C4-2B (cell line): ENCODE measurements at regions not wholly inside any gene's neighbourhood (a gene's known extent, or its start where the extent isn't known, plus 50 kb on each side); places are given as distances from the start of the nearest gene placed in this dataset.

Source experiments
- ZFX ChIP-seq: fragments of 450-650 bp; IDR thresholded peaks from 2 replicates; pipeline ENCODE4 v1.6.1; 2017
- TF ChIP-seq, protein P1 (sequence below): fragments of 450-650 bp; conservative IDR thresholded peaks from 2 replicates; pipeline ENCODE4 v1.5.1; 2017; ENCODE audit warnings: mild to moderate bottlenecking

GRCh38 chr16:54442864-54443263, 156.3 kb upstream of the IRX3 start:
- TF ChIP-seq, protein P1, sequence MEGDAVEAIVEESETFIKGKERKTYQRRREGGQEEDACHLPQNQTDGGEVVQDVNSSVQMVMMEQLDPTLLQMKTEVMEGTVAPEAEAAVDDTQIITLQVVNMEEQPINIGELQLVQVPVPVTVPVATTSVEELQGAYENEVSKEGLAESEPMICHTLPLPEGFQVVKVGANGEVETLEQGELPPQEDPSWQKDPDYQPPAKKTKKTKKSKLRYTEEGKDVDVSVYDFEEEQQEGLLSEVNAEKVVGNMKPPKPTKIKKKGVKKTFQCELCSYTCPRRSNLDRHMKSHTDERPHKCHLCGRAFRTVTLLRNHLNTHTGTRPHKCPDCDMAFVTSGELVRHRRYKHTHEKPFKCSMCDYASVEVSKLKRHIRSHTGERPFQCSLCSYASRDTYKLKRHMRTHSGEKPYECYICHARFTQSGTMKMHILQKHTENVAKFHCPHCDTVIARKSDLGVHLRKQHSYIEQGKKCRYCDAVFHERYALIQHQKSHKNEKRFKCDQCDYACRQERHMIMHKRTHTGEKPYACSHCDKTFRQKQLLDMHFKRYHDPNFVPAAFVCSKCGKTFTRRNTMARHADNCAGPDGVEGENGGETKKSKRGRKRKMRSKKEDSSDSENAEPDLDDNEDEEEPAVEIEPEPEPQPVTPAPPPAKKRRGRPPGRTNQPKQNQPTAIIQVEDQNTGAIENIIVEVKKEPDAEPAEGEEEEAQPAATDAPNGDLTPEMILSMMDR = no peak
- TF ChIP-seq ZFX = no peak
